Transverse colon (tissue), 4 donors: ENCODE measurements at regions not wholly inside any gene's neighbourhood (a gene's known extent, or its start where the extent isn't known, plus 50 kb on each side); places are given as distances from the start of the nearest gene placed in this dataset.
"Not testable (repeated sequence)": the region's sequence is repeated elsewhere in the genome, so short reads cannot be mapped to it uniquely, and the experiment has no call there.

ENCODE experiments used
- DNase-seq: peaks from one replicate; pipeline ENCODE4 v3.0.0-alpha.2; 2019
- H3K27ac ChIP-seq, 4 donors: fragments of 200-600 bp; sonication (generic); 2 replicates each; pipeline ENCODE4 v1.5.1; 2016 to 2018; ENCODE audit warnings: inconsistent platforms in 4 of 4
- H3K27me3 ChIP-seq: fragments of 200-600 bp; sonication (generic); 2 replicates; pipeline ENCODE4 v1.5.1; 2017; ENCODE audit warnings: inconsistent platforms
- H3K36me3 ChIP-seq, 4 donors: fragments of 200-600 bp; sonication (generic); 2 replicates each; pipeline ENCODE4 v1.5.1; 2017 to 2019; ENCODE audit warnings: inconsistent platforms in 4 of 4
- H3K4me1 ChIP-seq, 4 donors: fragments of 200-600 bp; sonication (generic); 2 replicates each; pipeline ENCODE4 v1.5.1; 2017 to 2020; ENCODE audit warnings: inconsistent platforms in 4 of 4
- H3K4me3 ChIP-seq, 4 donors: fragments of 200-600 bp; sonication (generic); 1 replicate in 1 of 4; 2 replicates in 3 of 4; pipeline versions ENCODE4 v1.5.1 to v1.6.1; 2017 to 2019; ENCODE audit warnings: inconsistent platforms in 4 of 4
- H3K9me3 ChIP-seq, 2 donors: fragments of 200-600 bp; sonication (generic); 2 replicates each; pipeline ENCODE4 v1.5.1; 2017 to 2019; ENCODE audit warnings: inconsistent platforms in 2 of 2
- EP300 ChIP-seq: sonication (generic); formaldehyde crosslinking; IDR thresholded peaks from one replicate; pipeline ENCODE4 v1.6.1; 2017; ENCODE audit warnings: antibody characterized with exemption, low read depth
- POLR2A ChIP-seq: fragments of 450-650 bp; IDR thresholded peaks from one replicate; pipeline ENCODE4 v1.6.1; 2016; ENCODE audit warnings: antibody characterized with exemption, mild to moderate bottlenecking, moderate library complexity
- POLR2AphosphoS5 ChIP-seq, 3 donors: sonication (generic); formaldehyde crosslinking; IDR thresholded peaks; one replicate each; pipeline ENCODE4 v1.6.1; 2016; ENCODE audit warnings: antibody characterized with exemption in 3 of 3
- WGBS, 2 donors: methylation state at CpG; one replicate each; pipeline ENCODE4 v1.1.5; 2018; ENCODE audit warnings: low coverage in 1 of 2; 5-methylcytosine and 5-hydroxymethylcytosine counted together
- in situ Hi-C, 4 donors: fragments of 200-750 bp; cut with MboI; loops; one replicate each; pipeline versions ENCODE4 v1.15.0 to v1.15.1; 2017; ENCODE audit warnings: low sequenced_read_pairs in 3 of 4, low pct_ligation_motif_present in 1 of 4, low pct_unique_long_range_greater_than_20kb in 1 of 4
- intact Hi-C: fragments of 100-400 bp; cut with DNase I; formaldehyde crosslinking; loops from one replicate; pipeline ENCODE4 v1.15.1; 2023; ENCODE audit warnings: low total_unique reads
- TF ChIP-seq, protein P1 (sequence below), 5 experiments: fragments of 200-600 bp in 3 of 5; fragments of 450-650 bp in 2 of 5; sonication (generic) in 3 of 5; IDR thresholded peaks; 1 replicate in 2 of 5; 2 replicates in 3 of 5; pipeline ENCODE4 v1.5.1; 2016 to 2017; ENCODE audit warnings: antibody characterized with exemption in 5 of 5, inconsistent platforms in 3 of 5, mild to moderate bottlenecking in 2 of 5, moderate library complexity in 1 of 5

DNA sequence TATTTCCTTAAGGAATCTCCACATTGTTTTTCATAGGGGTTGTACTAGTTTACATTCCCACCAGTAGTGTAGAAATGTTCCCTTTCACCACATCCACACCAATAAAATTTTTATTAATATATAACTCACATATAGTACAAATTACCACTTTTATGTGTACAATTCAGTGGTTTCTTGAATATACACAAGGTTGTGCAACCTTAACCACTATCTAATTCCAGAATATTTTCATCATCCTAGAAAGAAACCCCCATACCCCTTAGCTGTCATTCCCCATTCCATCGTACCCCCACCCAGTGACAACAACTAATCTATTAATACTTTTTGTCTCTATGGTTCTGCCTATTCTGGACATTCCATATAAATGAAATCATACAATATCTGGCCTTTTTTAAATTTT lies 108.3 kb upstream of the USP9X start:
- WGBS, 2 donors, result 97% methylated on average over 1 of the region's 1 CpG; no CpG with 5 or more reads in 1 of the 2 donors
- in situ Hi-C loops, result no loop called here
- no peak overlapping the region for H3K4me3 ChIP-seq

GRCh38 chrX:40984962-40985361 lies 100.3 kb upstream of the USP9X start:
- no peak for DNase-seq
- 89 to 100% methylated on average over 1 to 4 of the region's 4 CpGs for WGBS, 2 donors
- no peaks in the 10 kb centered on the region for H3K4me1 ChIP-seq
- H3K27me3 ChIP-seq, result no peaks in the 10 kb centered on the region
- H3K9me3 ChIP-seq, result no peaks in the 10 kb centered on the region
- no peak for TF ChIP-seq POLR2AphosphoS5 (IDR thresholded peaks at IDR 0.05)
- TF ChIP-seq, protein P1, sequence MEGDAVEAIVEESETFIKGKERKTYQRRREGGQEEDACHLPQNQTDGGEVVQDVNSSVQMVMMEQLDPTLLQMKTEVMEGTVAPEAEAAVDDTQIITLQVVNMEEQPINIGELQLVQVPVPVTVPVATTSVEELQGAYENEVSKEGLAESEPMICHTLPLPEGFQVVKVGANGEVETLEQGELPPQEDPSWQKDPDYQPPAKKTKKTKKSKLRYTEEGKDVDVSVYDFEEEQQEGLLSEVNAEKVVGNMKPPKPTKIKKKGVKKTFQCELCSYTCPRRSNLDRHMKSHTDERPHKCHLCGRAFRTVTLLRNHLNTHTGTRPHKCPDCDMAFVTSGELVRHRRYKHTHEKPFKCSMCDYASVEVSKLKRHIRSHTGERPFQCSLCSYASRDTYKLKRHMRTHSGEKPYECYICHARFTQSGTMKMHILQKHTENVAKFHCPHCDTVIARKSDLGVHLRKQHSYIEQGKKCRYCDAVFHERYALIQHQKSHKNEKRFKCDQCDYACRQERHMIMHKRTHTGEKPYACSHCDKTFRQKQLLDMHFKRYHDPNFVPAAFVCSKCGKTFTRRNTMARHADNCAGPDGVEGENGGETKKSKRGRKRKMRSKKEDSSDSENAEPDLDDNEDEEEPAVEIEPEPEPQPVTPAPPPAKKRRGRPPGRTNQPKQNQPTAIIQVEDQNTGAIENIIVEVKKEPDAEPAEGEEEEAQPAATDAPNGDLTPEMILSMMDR (IDR thresholded peaks at IDR 0.05), result no peak
- TF ChIP-seq POLR2A, result no peak
- no peak for TF ChIP-seq EP300
- H3K27ac ChIP-seq, result no peak overlapping the region
- H3K36me3 ChIP-seq, result no peaks in the 10 kb centered on the region
- H3K4me3 ChIP-seq, result no peak overlapping the region
- intact Hi-C loops, result no loop called here
- in situ Hi-C loops, result no loop called here

More for the DNA sequence above, 108.3 kb upstream of the USP9X start:
- Histone ChIP-seq H3K27me3 (no peaks in the 10 kb centered on the region), H3K4me1 (no peaks in the 10 kb centered on the region), H3K27ac (no peak overlapping the region), H3K36me3 (no peaks in the 10 kb centered on the region), H3K9me3 (no peaks in the 10 kb centered on the region)
- no peak for DNase-seq
- no peak for TF ChIP-seq POLR2A
- no peak for TF ChIP-seq POLR2AphosphoS5 (IDR thresholded peaks at IDR 0.05)
- TF ChIP-seq EP300, result no peak
- TF ChIP-seq, protein P1 (IDR thresholded peaks at IDR 0.05), result no peak
- intact Hi-C loops, result no loop called here

DNA sequence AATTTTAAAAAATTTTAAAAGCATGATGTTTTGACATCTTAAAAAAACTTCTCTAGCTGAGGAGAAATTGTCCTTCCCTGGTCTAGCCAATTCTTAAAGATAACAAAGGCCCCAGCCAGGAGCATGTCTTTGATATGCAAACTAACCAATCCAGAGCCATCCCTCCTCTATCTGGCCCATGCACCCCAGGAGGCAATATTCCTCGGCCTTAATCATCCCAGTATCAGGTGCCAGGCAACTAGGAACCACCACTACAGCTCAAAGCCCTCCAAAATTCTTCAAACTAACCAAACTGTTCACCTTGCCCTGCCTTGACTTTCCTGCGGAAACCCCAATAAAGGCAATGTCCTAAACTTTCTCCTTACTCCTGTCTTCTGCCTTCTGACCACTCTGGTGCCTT lies 97.8 kb upstream of the USP9X start:
- H3K4me3 ChIP-seq, result no peak overlapping the region
- in situ Hi-C loops, result no loop called here
- intact Hi-C loops, result no loop called here
- no peaks in the 10 kb centered on the region for H3K9me3 ChIP-seq
- H3K27me3 ChIP-seq, result no peaks in the 10 kb centered on the region
- H3K27ac ChIP-seq, result no peak overlapping the region
- no peak for DNase-seq
- 61% methylated on average over 2 of the region's 2 CpGs; no CpG with 5 or more reads in 1 of the 2 donors for WGBS, 2 donors
- no peaks in the 10 kb centered on the region for H3K36me3 ChIP-seq
- TF ChIP-seq POLR2A, result no peak
- TF ChIP-seq POLR2AphosphoS5 (IDR thresholded peaks at IDR 0.05), result no peak
- TF ChIP-seq EP300, result no peak
- TF ChIP-seq, protein P1 (IDR thresholded peaks at IDR 0.05), result no peak
- H3K4me1 ChIP-seq, result no peaks in the 10 kb centered on the region

DNA sequence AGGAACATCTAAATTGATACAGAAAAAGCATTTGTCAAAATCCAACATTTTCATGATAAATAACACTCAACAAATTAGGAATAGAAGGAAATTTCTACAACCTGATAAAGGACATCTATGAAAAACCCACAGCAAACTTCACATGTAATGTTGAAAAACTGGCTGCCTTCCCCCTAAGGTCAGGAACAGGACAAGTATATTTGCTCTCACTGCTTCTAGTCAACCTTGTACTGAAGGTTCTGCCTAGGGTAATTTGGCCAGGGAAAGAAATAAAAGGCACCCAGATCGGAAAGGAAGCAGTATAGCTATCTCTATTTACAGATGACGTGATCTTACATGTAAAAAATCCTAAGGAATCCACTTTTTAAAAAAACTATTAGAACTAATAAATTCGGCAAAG lies 97.1 kb upstream of the USP9X start:
- WGBS, 2 donors, result 80% methylated on average over 3 of the region's 3 CpGs; no CpG with 5 or more reads in 1 of the 2 donors

GRCh38 chrX:40993395-40993794 lies 91.8 kb upstream of the USP9X start:
- intact Hi-C loops, H3K36me3 ChIP-seq, DNase-seq, H3K27ac ChIP-seq, in situ Hi-C loops, H3K27me3 ChIP-seq, H3K9me3 ChIP-seq, H3K4me3 ChIP-seq, H3K4me1 ChIP-seq: not testable (repeated sequence)
- 87% methylated on average over 2 of the region's 2 CpGs; no CpG with 5 or more reads in 1 of the 2 donors for WGBS, 2 donors

More for the DNA sequence above, 97.1 kb upstream of the USP9X start:
- no peak overlapping the region for H3K4me3 ChIP-seq
- H3K4me1 ChIP-seq, result no peaks in the 10 kb centered on the region
- intact Hi-C loops (no loop called here), in situ Hi-C loops (no loop called here)
- no peak for DNase-seq
- TF ChIP-seq POLR2AphosphoS5 (IDR thresholded peaks at IDR 0.05) (no peak), EP300 (no peak), POLR2A (no peak)
- TF ChIP-seq, protein P1 (IDR thresholded peaks at IDR 0.05), result no peak
- H3K27me3 ChIP-seq, result no peaks in the 10 kb centered on the region
- no peaks in the 10 kb centered on the region for H3K9me3 ChIP-seq
- H3K27ac ChIP-seq, result no peak overlapping the region
- no peaks in the 10 kb centered on the region for H3K36me3 ChIP-seq
